Adrenal gland (tissue), 5 donors: ENCODE measurements at regions not wholly inside any gene's neighbourhood (a gene's known extent, or its start where the extent isn't known, plus 50 kb on each side); places are given as distances from the start of the nearest gene placed in this dataset.

ENCODE experiments used
- CTCF ChIP-seq, 6 experiments: fragments of 450-650 bp in 4 of 6; fragments of 200-600 bp in 2 of 6; sonication (generic) in 1 of 6; IDR thresholded peaks; 1 replicate in 5 of 6; 2 replicates in 1 of 6; pipeline versions ENCODE4 v1.5.1 to v1.8.0; 2016 to 2021; ENCODE audit warnings: antibody characterized with exemption in 6 of 6, mild to moderate bottlenecking in 2 of 6, moderate library complexity in 1 of 6
- POLR2A ChIP-seq, 2 donors: fragments of 450-650 bp; IDR thresholded peaks; one replicate each; pipeline ENCODE4 v1.6.1; 2017; ENCODE audit warnings: antibody characterized with exemption in 2 of 2, mild to moderate bottlenecking in 2 of 2, moderate library complexity in 1 of 2
- donor health status: DM: no; HTN: no; CAD: no.

GRCh38 chr3:6062261-6063187 lies 798.4 kb upstream of the GRM7 start:
- no peak for TF ChIP-seq CTCF (IDR thresholded peaks at IDR 0.05)
- no peak for TF ChIP-seq POLR2A (IDR thresholded peaks at IDR 0.05)
